ENCODE measurements at regions not wholly inside any gene's neighbourhood (a gene's known extent, or its start where the extent isn't known, plus 50 kb on each side); places are given as distances from the start of the nearest gene placed in this dataset.

DNA sequence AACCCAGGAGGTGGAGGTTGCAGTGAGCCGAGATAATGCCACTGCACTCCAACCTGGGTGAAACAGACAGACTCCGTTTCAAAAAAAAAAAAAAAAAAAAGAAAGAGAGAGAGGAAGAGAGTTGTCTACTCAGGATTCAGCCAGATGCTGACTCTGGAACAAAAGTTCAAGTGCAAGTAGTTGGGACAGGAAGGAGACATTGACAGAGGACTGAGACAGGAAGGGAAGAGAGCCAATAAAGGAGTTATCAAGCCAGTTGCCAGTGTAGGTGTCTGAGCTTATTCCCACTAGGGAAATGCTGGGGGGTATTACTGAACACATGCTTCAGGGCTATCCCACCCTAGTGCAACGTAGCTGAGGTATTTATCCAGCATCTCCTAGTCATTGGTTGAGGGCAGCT, 147.7 kb upstream of the SLC1A3 start (continued):
- no peak for TF ChIP-seq REST (IDR thresholded peaks at IDR 0.05; ENCODE audit: low read depth)

GRCh38 chr5:36459176-36460135, 146.9 kb upstream of the SLC1A3 start:
- Histone ChIP-seq H3K36me3 (ENCODE audit: control insufficient read depth in 1 of 2, insufficient read depth in 2 of 2, low read length in 2 of 2) (no peaks in the 10 kb centered on the region), H3K4me3 (replicated peaks in 1 of 2; ENCODE audit: low read depth in 1 of 2, low read length in 2 of 2) (no peak overlapping the region), H3K79me2 (ENCODE audit: insufficient read depth, low read length) (no peaks in the 10 kb centered on the region), H3K4me2 (ENCODE audit: low read length) (no peak overlapping the region), H3K9me2 (ENCODE audit: insufficient read depth) (no peaks in the 10 kb centered on the region), H3K27me3 (ENCODE audit: insufficient read depth, low read length) (no peaks in the 10 kb centered on the region), H3K9me3 (ENCODE audit: control insufficient read depth in 1 of 2, insufficient read depth in 1 of 2, low read depth in 1 of 2, low read length in 2 of 2) (no peaks in the 10 kb centered on the region), H2AFZ (ENCODE audit: low read depth, low read length, poor library complexity, severe bottlenecking) (no peak overlapping the region), H3K4me1 (ENCODE audit: control insufficient read depth in 1 of 2, insufficient read depth in 2 of 2, low read length in 2 of 2) (no peaks in the 10 kb centered on the region), H3K9ac (ENCODE audit: low read length) (no peak overlapping the region), H4K20me1 (ENCODE audit: insufficient read depth) (no peaks in the 10 kb centered on the region), H3K27ac (ENCODE audit: low read depth, low read length) (no peak overlapping the region)
- intact Hi-C loops (cut with micrococcal nuclease) = no loop called here
- ChIA-PET CTCF (interaction anchor here (0.5 to 2.0 kb wide), 4 partner anchors 8 to 530 kb away, joined by 3 to 6 read pairs (median 6); no protein-coding TSS in a partner anchor), RAD21 (ENCODE audit: low non-redundant PET in 1 of 2, low total read pairs in 2 of 2, uncharacterized antibody in 2 of 2, unreplicated experiment in 2 of 2) (no interaction called here), POLR2A (no interaction called here)
- TF ChIP-seq, protein P1, sequence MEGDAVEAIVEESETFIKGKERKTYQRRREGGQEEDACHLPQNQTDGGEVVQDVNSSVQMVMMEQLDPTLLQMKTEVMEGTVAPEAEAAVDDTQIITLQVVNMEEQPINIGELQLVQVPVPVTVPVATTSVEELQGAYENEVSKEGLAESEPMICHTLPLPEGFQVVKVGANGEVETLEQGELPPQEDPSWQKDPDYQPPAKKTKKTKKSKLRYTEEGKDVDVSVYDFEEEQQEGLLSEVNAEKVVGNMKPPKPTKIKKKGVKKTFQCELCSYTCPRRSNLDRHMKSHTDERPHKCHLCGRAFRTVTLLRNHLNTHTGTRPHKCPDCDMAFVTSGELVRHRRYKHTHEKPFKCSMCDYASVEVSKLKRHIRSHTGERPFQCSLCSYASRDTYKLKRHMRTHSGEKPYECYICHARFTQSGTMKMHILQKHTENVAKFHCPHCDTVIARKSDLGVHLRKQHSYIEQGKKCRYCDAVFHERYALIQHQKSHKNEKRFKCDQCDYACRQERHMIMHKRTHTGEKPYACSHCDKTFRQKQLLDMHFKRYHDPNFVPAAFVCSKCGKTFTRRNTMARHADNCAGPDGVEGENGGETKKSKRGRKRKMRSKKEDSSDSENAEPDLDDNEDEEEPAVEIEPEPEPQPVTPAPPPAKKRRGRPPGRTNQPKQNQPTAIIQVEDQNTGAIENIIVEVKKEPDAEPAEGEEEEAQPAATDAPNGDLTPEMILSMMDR (IDR thresholded peaks at IDR 0.05 in 2 of 3, conservative IDR thresholded peaks at IDR 0.05 in 1 of 3; ENCODE audit: borderline replicate concordance in 1 of 3, insufficient read depth in 1 of 3, low read depth in 2 of 3, low read length in 2 of 3) = peak in 2 of 3 experiments; percentile 64 to 65; a peak in 4 of 6 replicates
- TF ChIP-seq, protein P2, sequence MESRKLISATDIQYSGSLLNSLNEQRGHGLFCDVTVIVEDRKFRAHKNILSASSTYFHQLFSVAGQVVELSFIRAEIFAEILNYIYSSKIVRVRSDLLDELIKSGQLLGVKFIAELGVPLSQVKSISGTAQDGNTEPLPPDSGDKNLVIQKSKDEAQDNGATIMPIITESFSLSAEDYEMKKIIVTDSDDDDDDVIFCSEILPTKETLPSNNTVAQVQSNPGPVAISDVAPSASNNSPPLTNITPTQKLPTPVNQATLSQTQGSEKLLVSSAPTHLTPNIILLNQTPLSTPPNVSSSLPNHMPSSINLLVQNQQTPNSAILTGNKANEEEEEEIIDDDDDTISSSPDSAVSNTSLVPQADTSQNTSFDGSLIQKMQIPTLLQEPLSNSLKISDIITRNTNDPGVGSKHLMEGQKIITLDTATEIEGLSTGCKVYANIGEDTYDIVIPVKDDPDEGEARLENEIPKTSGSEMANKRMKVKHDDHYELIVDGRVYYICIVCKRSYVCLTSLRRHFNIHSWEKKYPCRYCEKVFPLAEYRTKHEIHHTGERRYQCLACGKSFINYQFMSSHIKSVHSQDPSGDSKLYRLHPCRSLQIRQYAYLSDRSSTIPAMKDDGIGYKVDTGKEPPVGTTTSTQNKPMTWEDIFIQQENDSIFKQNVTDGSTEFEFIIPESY (IDR thresholded peaks at IDR 0.05; ENCODE audit: extremely low read depth, insufficient replicate concordance, low read length) = no peak
- no peak for TF ChIP-seq EZH2 (IDR thresholded peaks at IDR 0.05)
- TF ChIP-seq CBX3 (IDR thresholded peaks at IDR 0.05; ENCODE audit: low read depth) = no peak
- 0 out of 2 replicates have a peak, but pooled peaks have one; percentile 22 for TF ChIP-seq RAD21 (IDR thresholded peaks at IDR 0.05; ENCODE audit: low read depth)
- no peak for TF ChIP-seq JUND (IDR thresholded peaks at IDR 0.05)
- TF ChIP-seq FOSL1 (IDR thresholded peaks at IDR 0.05; ENCODE audit: low read depth) = no peak
- TF ChIP-seq ZFX (IDR thresholded peaks at IDR 0.05) = no peak
- no peak for TF ChIP-seq CEBPB (IDR thresholded peaks at IDR 0.05; ENCODE audit: low read depth)
- no TSS peak for BruUV-seq (replicated peaks)
- ATAC-seq = peak; percentile 76
- peak; percentile 18 for DNase-seq (ENCODE audit: low read depth, low spot score)

All from HCT116 (cell line).